Ecto neural progenitor cell (in vitro differentiated cells): ENCODE measurements at regions not wholly inside any gene's neighbourhood (a gene's known extent, or its start where the extent isn't known, plus 50 kb on each side); places are given as distances from the start of the nearest gene placed in this dataset.

Experiments used
- DNase-seq: peaks from one replicate; pipeline ENCODE4 v3.0.0-alpha.2; 2018; ENCODE audit warnings: low spot score

- DNase-seq, result no peak
Measured at GRCh38 chr4:178556796-178557195, 1114.6 kb upstream of the AGA start.

GRCh38 chr4:178577933-178578332 lies 1135.7 kb upstream of the AGA start:
- no peak for DNase-seq

GRCh38 chr4:178595500-178596138 lies 1153.4 kb upstream of the AGA start:
- no peak for DNase-seq

- no peak for DNase-seq
Measured at GRCh38 chr4:178598672-178599071, 1156.4 kb upstream of the AGA start.

- DNase-seq, result no peak
Measured at GRCh38 chr4:178599521-178599920, 1157.3 kb upstream of the AGA start.

- DNase-seq, result no peak
Measured at GRCh38 chr4:178602833-178603232, 1160.6 kb upstream of the AGA start.

GRCh38 chr4:178611062-178611461 lies 1168.8 kb upstream of the AGA start:
- no peak for DNase-seq

- DNase-seq, result no peak
Measured at GRCh38 chr4:178612733-178613132, 1170.5 kb upstream of the AGA start.

- no peak for DNase-seq
Measured at GRCh38 chr4:178632415-178632814, 1190.2 kb upstream of the AGA start.

GRCh38 chr4:178633263-178633662 lies 1191.0 kb upstream of the AGA start:
- no peak for DNase-seq

- no peak for DNase-seq
Measured at GRCh38 chr4:178664621-178665020, 1222.4 kb upstream of the AGA start.

- DNase-seq, result no peak
Measured at GRCh38 chr4:178665916-178666315, 1223.7 kb upstream of the AGA start.

- DNase-seq, result no peak
Measured at GRCh38 chr4:178671766-178672165, 1229.5 kb upstream of the AGA start.

GRCh38 chr4:178672512-178672911 lies 1230.3 kb upstream of the AGA start:
- no peak for DNase-seq

- DNase-seq, result no peak
Measured at GRCh38 chr4:178681871-178682270, 1239.6 kb upstream of the AGA start.

GRCh38 chr4:178689926-178690325 lies 1247.7 kb upstream of the AGA start:
- DNase-seq, result no peak

GRCh38 chr4:178693816-178694215 lies 1251.6 kb upstream of the AGA start:
- DNase-seq, result no peak

- DNase-seq, result no peak
Measured at GRCh38 chr4:178696515-178696914, 1254.3 kb upstream of the AGA start.

- DNase-seq, result no peak
Measured at GRCh38 chr4:178712486-178712885, 1270.2 kb upstream of the AGA start.

- no peak for DNase-seq
Measured at GRCh38 chr4:178738026-178738425, 1295.8 kb upstream of the AGA start.

- DNase-seq, result no peak
Measured at GRCh38 chr4:178745203-178745602, 1303.0 kb upstream of the AGA start.

GRCh38 chr4:178752954-178753525 lies 1310.8 kb upstream of the AGA start:
- no peak for DNase-seq

- no peak for DNase-seq
Measured at GRCh38 chr4:178778496-178778895, 1336.3 kb upstream of the AGA start.

- no peak for DNase-seq
Measured at GRCh38 chr4:178781779-178782178, 1339.5 kb upstream of the AGA start.
